ENCODE measurements at regions not wholly inside any gene's neighbourhood (a gene's known extent, or its start where the extent isn't known, plus 50 kb on each side); places are given as distances from the start of the nearest gene placed in this dataset.

GRCh38 chr10:130930821-130931220 lies 380.7 kb downstream of the TCERG1L start:
- no peak overlapping the region for H3K4me2 ChIP-seq (ENCODE audit: low read length)

GRCh38 chr10:130931256-130931655 lies 380.3 kb downstream of the TCERG1L start:
- Histone ChIP-seq H3K27me3 (ENCODE audit: low read depth, low read length) (no peaks in the 10 kb centered on the region), H3K36me3 (replicated peaks; ENCODE audit: low read depth, low read length) (no peaks in the 10 kb centered on the region), H3K4me3 (ENCODE audit: low read length) (no peak overlapping the region), H3K9me3 (ENCODE audit: insufficient read depth, low read length) (no peaks in the 10 kb centered on the region), H2AFZ (ENCODE audit: low read depth, low read length) (no peak overlapping the region), H3K4me2 (ENCODE audit: low read length) (no peak overlapping the region), H4K20me1 (ENCODE audit: insufficient read depth, low read length) (no peaks in the 10 kb centered on the region), H3K79me2 (ENCODE audit: low read length) (no peaks in the 10 kb centered on the region), H3K4me1 (ENCODE audit: low read length) (peaks cover 7% of the 10 kb centered on the region; the same call in 1 of the 2 replicates), H3K27ac (ENCODE audit: low read length) (no peak overlapping the region), H3K9ac (ENCODE audit: low read length) (no peak overlapping the region)
- TF ChIP-seq CTCF (IDR thresholded peaks at IDR 0.05; ENCODE audit: low read depth, low read length) (no peak), EZH2phosphoT487 (IDR thresholded peaks at IDR 0.05; ENCODE audit: low read depth) (no peak)

More at GRCh38 chr10:130930821-130931220, 380.7 kb downstream of the TCERG1L start:
- H3K79me2 ChIP-seq (ENCODE audit: low read length) = no peaks in the 10 kb centered on the region
- H3K9ac ChIP-seq (ENCODE audit: low read length) = no peak overlapping the region
- no peaks in the 10 kb centered on the region for H3K27me3 ChIP-seq (ENCODE audit: low read depth, low read length)
- no peaks in the 10 kb centered on the region for H3K9me3 ChIP-seq (ENCODE audit: insufficient read depth, low read length)
- H4K20me1 ChIP-seq (ENCODE audit: insufficient read depth, low read length) = no peaks in the 10 kb centered on the region
- TF ChIP-seq EZH2phosphoT487 (IDR thresholded peaks at IDR 0.05; ENCODE audit: low read depth) = no peak
- no peak for TF ChIP-seq CTCF (IDR thresholded peaks at IDR 0.05; ENCODE audit: low read depth, low read length)
- H3K36me3 ChIP-seq (replicated peaks; ENCODE audit: low read depth, low read length) = no peaks in the 10 kb centered on the region
- no peak overlapping the region for H3K27ac ChIP-seq (ENCODE audit: low read length)
- no peak overlapping the region for H3K4me3 ChIP-seq (ENCODE audit: low read length)
- no peak overlapping the region for H2AFZ ChIP-seq (ENCODE audit: low read depth, low read length)
- peaks cover 7% of the 10 kb centered on the region; the same call in 1 of the 2 replicates for H3K4me1 ChIP-seq (ENCODE audit: low read length)

GRCh38 chr10:130932326-130933007 lies 379.1 kb downstream of the TCERG1L start:
- Histone ChIP-seq H3K27ac (ENCODE audit: low read length) (no peak overlapping the region), H3K4me2 (ENCODE audit: low read length) (no peak overlapping the region), H3K4me1 (ENCODE audit: low read length) (no peaks in the 10 kb centered on the region; the same call in 1 of the 2 replicates), H3K4me3 (ENCODE audit: low read length) (no peak overlapping the region), H4K20me1 (ENCODE audit: insufficient read depth, low read length) (no peaks in the 10 kb centered on the region), H3K79me2 (ENCODE audit: low read length) (no peaks in the 10 kb centered on the region), H3K36me3 (replicated peaks; ENCODE audit: low read depth, low read length) (no peaks in the 10 kb centered on the region), H3K9me3 (ENCODE audit: insufficient read depth, low read length) (no peaks in the 10 kb centered on the region), H3K27me3 (ENCODE audit: low read depth, low read length) (no peaks in the 10 kb centered on the region), H2AFZ (ENCODE audit: low read depth, low read length) (no peak overlapping the region), H3K9ac (ENCODE audit: low read length) (no peak overlapping the region)
- TF ChIP-seq EZH2phosphoT487 (IDR thresholded peaks at IDR 0.05; ENCODE audit: low read depth) = no peak
- TF ChIP-seq CTCF (IDR thresholded peaks at IDR 0.05; ENCODE audit: low read depth, low read length) = no peak

- Histone ChIP-seq H3K79me2 (ENCODE audit: low read length) (no peaks in the 10 kb centered on the region), H3K36me3 (replicated peaks; ENCODE audit: low read depth, low read length) (no peaks in the 10 kb centered on the region), H3K9ac (ENCODE audit: low read length) (no peak overlapping the region), H3K27ac (ENCODE audit: low read length) (no peak overlapping the region), H3K9me3 (ENCODE audit: insufficient read depth, low read length) (no peaks in the 10 kb centered on the region), H3K4me1 (ENCODE audit: low read length) (no peaks in the 10 kb centered on the region), H3K27me3 (ENCODE audit: low read depth, low read length) (no peaks in the 10 kb centered on the region), H4K20me1 (ENCODE audit: insufficient read depth, low read length) (no peaks in the 10 kb centered on the region), H3K4me2 (ENCODE audit: low read length) (no peak overlapping the region), H3K4me3 (ENCODE audit: low read length) (no peak overlapping the region), H2AFZ (ENCODE audit: low read depth, low read length) (no peak overlapping the region)
- TF ChIP-seq CTCF (IDR thresholded peaks at IDR 0.05; ENCODE audit: low read depth, low read length) (no peak), EZH2phosphoT487 (IDR thresholded peaks at IDR 0.05; ENCODE audit: low read depth) (no peak)
Measured at GRCh38 chr10:130933008-130933390, 378.5 kb downstream of the TCERG1L start.

Measured in OCI-LY3 (cell line).